ENCODE measurements at regions not wholly inside any gene's neighbourhood (a gene's known extent, or its start where the extent isn't known, plus 50 kb on each side); places are given as distances from the start of the nearest gene placed in this dataset.

- Histone ChIP-seq H2AFZ (ENCODE audit: low read depth, low read length) (no peak overlapping the region), H3K27me3 (ENCODE audit: insufficient read depth, low read length) (no peaks in the 10 kb centered on the region), H3K4me3 (ENCODE audit: low read length) (no peak overlapping the region), H3K36me3 (ENCODE audit: insufficient read depth, low read length) (no peaks in the 10 kb centered on the region), H3K9me3 (ENCODE audit: low read length) (no peaks in the 10 kb centered on the region), H3K4me1 (ENCODE audit: insufficient read depth, low read length) (peaks cover 14% of the 10 kb centered on the region)
Observed at GRCh38 chr5:167528651-167529050, 762.8 kb upstream of the WWC1 start.

- Histone ChIP-seq H3K27me3 (ENCODE audit: insufficient read depth, low read length) (no peaks in the 10 kb centered on the region), H3K9me3 (ENCODE audit: low read length) (peaks cover 2% of the 10 kb centered on the region), H3K4me1 (ENCODE audit: insufficient read depth, low read length) (peaks cover 10% of the 10 kb centered on the region)
Observed at GRCh38 chr5:167530548-167530947, 760.9 kb upstream of the WWC1 start.

GRCh38 chr5:167533814-167534795 lies 757.3 kb upstream of the WWC1 start:
- no peaks in the 10 kb centered on the region for H3K27me3 ChIP-seq (ENCODE audit: insufficient read depth, low read length)
- no peaks in the 10 kb centered on the region for H3K4me1 ChIP-seq (ENCODE audit: insufficient read depth, low read length)
- no peak overlapping the region for H3K4me3 ChIP-seq (ENCODE audit: low read length)
- H2AFZ ChIP-seq (ENCODE audit: low read depth, low read length), result no peak overlapping the region
- H3K9me3 ChIP-seq (ENCODE audit: low read length), result peaks cover 2% of the 10 kb centered on the region
- no peaks in the 10 kb centered on the region for H3K36me3 ChIP-seq (ENCODE audit: insufficient read depth, low read length)

More at GRCh38 chr5:167530548-167530947, 760.9 kb upstream of the WWC1 start:
- no peak overlapping the region for H2AFZ ChIP-seq (ENCODE audit: low read depth, low read length)
- no peak overlapping the region for H3K4me3 ChIP-seq (ENCODE audit: low read length)
- no peaks in the 10 kb centered on the region for H3K36me3 ChIP-seq (ENCODE audit: insufficient read depth, low read length)

- H2AFZ ChIP-seq (ENCODE audit: low read depth, low read length), result no peak overlapping the region
- no peak overlapping the region for H3K4me3 ChIP-seq (ENCODE audit: low read length)
- peaks cover 2% of the 10 kb centered on the region for H3K9me3 ChIP-seq (ENCODE audit: low read length)
- no peaks in the 10 kb centered on the region for H3K27me3 ChIP-seq (ENCODE audit: insufficient read depth, low read length)
- H3K4me1 ChIP-seq (ENCODE audit: insufficient read depth, low read length), result no peaks in the 10 kb centered on the region
- no peaks in the 10 kb centered on the region for H3K36me3 ChIP-seq (ENCODE audit: insufficient read depth, low read length)
Observed at GRCh38 chr5:167539747-167540146, 751.7 kb upstream of the WWC1 start.

- H3K36me3 ChIP-seq (ENCODE audit: insufficient read depth, low read length), result no peaks in the 10 kb centered on the region
- H3K4me1 ChIP-seq (ENCODE audit: insufficient read depth, low read length), result peaks cover 3% of the 10 kb centered on the region
- no peak overlapping the region for H3K4me3 ChIP-seq (ENCODE audit: low read length)
- no peaks in the 10 kb centered on the region for H3K9me3 ChIP-seq (ENCODE audit: low read length)
- H3K27me3 ChIP-seq (ENCODE audit: insufficient read depth, low read length), result no peaks in the 10 kb centered on the region
- no peak overlapping the region for H2AFZ ChIP-seq (ENCODE audit: low read depth, low read length)
Observed at GRCh38 chr5:167546270-167546669, 745.2 kb upstream of the WWC1 start.

- H2AFZ ChIP-seq (ENCODE audit: low read depth, low read length), result no peak overlapping the region
- H3K4me3 ChIP-seq (ENCODE audit: low read length), result no peak overlapping the region
- no peaks in the 10 kb centered on the region for H3K27me3 ChIP-seq (ENCODE audit: insufficient read depth, low read length)
Observed at GRCh38 chr5:167552356-167552755, 739.1 kb upstream of the WWC1 start.

GRCh38 chr5:167553511-167553910 lies 737.9 kb upstream of the WWC1 start:
- Histone ChIP-seq H3K27me3 (ENCODE audit: insufficient read depth, low read length) (no peaks in the 10 kb centered on the region), H3K4me1 (ENCODE audit: insufficient read depth, low read length) (peaks cover 37% of the 10 kb centered on the region)

More at GRCh38 chr5:167552356-167552755, 739.1 kb upstream of the WWC1 start:
- Histone ChIP-seq H3K36me3 (ENCODE audit: insufficient read depth, low read length) (no peaks in the 10 kb centered on the region), H3K9me3 (ENCODE audit: low read length) (no peaks in the 10 kb centered on the region), H3K4me1 (ENCODE audit: insufficient read depth, low read length) (peaks cover 40% of the 10 kb centered on the region)

GRCh38 chr5:167554564-167555290 lies 736.7 kb upstream of the WWC1 start:
- H2AFZ ChIP-seq (ENCODE audit: low read depth, low read length), result no peak overlapping the region
- H3K9me3 ChIP-seq (ENCODE audit: low read length), result no peaks in the 10 kb centered on the region
- peaks cover 37% of the 10 kb centered on the region for H3K4me1 ChIP-seq (ENCODE audit: insufficient read depth, low read length)
- no peak overlapping the region for H3K4me3 ChIP-seq (ENCODE audit: low read length)
- H3K27me3 ChIP-seq (ENCODE audit: insufficient read depth, low read length), result no peaks in the 10 kb centered on the region
- H3K36me3 ChIP-seq (ENCODE audit: insufficient read depth, low read length), result no peaks in the 10 kb centered on the region

More at GRCh38 chr5:167553511-167553910, 737.9 kb upstream of the WWC1 start:
- no peaks in the 10 kb centered on the region for H3K9me3 ChIP-seq (ENCODE audit: low read length)
- H3K4me3 ChIP-seq (ENCODE audit: low read length), result no peak overlapping the region
- no peaks in the 10 kb centered on the region for H3K36me3 ChIP-seq (ENCODE audit: insufficient read depth, low read length)
- no peak overlapping the region for H2AFZ ChIP-seq (ENCODE audit: low read depth, low read length)

- H2AFZ ChIP-seq (ENCODE audit: low read depth, low read length), result no peak overlapping the region
- H3K27me3 ChIP-seq (ENCODE audit: insufficient read depth, low read length), result no peaks in the 10 kb centered on the region
- H3K9me3 ChIP-seq (ENCODE audit: low read length), result no peaks in the 10 kb centered on the region
- no peaks in the 10 kb centered on the region for H3K36me3 ChIP-seq (ENCODE audit: insufficient read depth, low read length)
- no peak overlapping the region for H3K4me3 ChIP-seq (ENCODE audit: low read length)
- H3K4me1 ChIP-seq (ENCODE audit: insufficient read depth, low read length), result peaks cover 37% of the 10 kb centered on the region
Observed at GRCh38 chr5:167555565-167556166, 735.8 kb upstream of the WWC1 start.

- Histone ChIP-seq H3K27me3 (ENCODE audit: insufficient read depth, low read length) (no peaks in the 10 kb centered on the region), H2AFZ (ENCODE audit: low read depth, low read length) (no peak overlapping the region), H3K4me3 (ENCODE audit: low read length) (no peak overlapping the region), H3K9me3 (ENCODE audit: low read length) (no peaks in the 10 kb centered on the region), H3K36me3 (ENCODE audit: insufficient read depth, low read length) (no peaks in the 10 kb centered on the region), H3K4me1 (ENCODE audit: insufficient read depth, low read length) (peaks cover 33% of the 10 kb centered on the region)
Observed at GRCh38 chr5:167557359-167557758, 734.1 kb upstream of the WWC1 start.

GRCh38 chr5:167561796-167562195 lies 729.6 kb upstream of the WWC1 start:
- Histone ChIP-seq H3K4me1 (ENCODE audit: insufficient read depth, low read length) (peaks cover 2% of the 10 kb centered on the region), H3K27me3 (ENCODE audit: insufficient read depth, low read length) (no peaks in the 10 kb centered on the region), H3K9me3 (ENCODE audit: low read length) (no peaks in the 10 kb centered on the region), H3K4me3 (ENCODE audit: low read length) (no peak overlapping the region), H3K36me3 (ENCODE audit: insufficient read depth, low read length) (no peaks in the 10 kb centered on the region), H2AFZ (ENCODE audit: low read depth, low read length) (no peak overlapping the region)

GRCh38 chr5:167564275-167564674 lies 727.2 kb upstream of the WWC1 start:
- H3K9me3 ChIP-seq (ENCODE audit: low read length), result no peaks in the 10 kb centered on the region
- no peaks in the 10 kb centered on the region for H3K36me3 ChIP-seq (ENCODE audit: insufficient read depth, low read length)
- no peak overlapping the region for H2AFZ ChIP-seq (ENCODE audit: low read depth, low read length)
- H3K4me1 ChIP-seq (ENCODE audit: insufficient read depth, low read length), result peaks cover 2% of the 10 kb centered on the region
- H3K4me3 ChIP-seq (ENCODE audit: low read length), result no peak overlapping the region
- no peaks in the 10 kb centered on the region for H3K27me3 ChIP-seq (ENCODE audit: insufficient read depth, low read length)

Data from neuron (in vitro differentiated cells).